HG02970 (cell line): ENCODE measurements at regions not wholly inside any gene's neighbourhood (a gene's known extent, or its start where the extent isn't known, plus 50 kb on each side); places are given as distances from the start of the nearest gene placed in this dataset.
"Not testable (repeated sequence)": the region's sequence is repeated elsewhere in the genome, so short reads cannot be mapped to it uniquely, and the experiment has no call there.

Experiments used
- ATAC-seq: cut with Tn5 transposase; IDR thresholded peaks from one replicate; pipeline ENCODE4 v1.9.1; 2021; ENCODE audit warnings: mild to moderate bottlenecking, moderate library complexity, moderate number of reproducible peaks; ENCODE audit not compliant: unreplicated experiment, low FRiP score

GRCh38 chr4:23973308-23973855, 83.5 kb upstream of the PPARGC1A start:
- no peak for ATAC-seq

- ATAC-seq, result no peak
Observed at GRCh38 chr4:23972805-23973204, 83.0 kb upstream of the PPARGC1A start.

GRCh38 chr4:23972187-23972586, 82.3 kb upstream of the PPARGC1A start:
- ATAC-seq, result no peak

- ATAC-seq, result no peak
Observed at GRCh38 chr4:23970201-23970850, 80.5 kb upstream of the PPARGC1A start.

- no peak for ATAC-seq
Observed at GRCh38 chr4:23969635-23970145, 79.8 kb upstream of the PPARGC1A start.

GRCh38 chr4:23967281-23967680, 77.4 kb upstream of the PPARGC1A start:
- no peak for ATAC-seq

- no peak for ATAC-seq
Observed at GRCh38 chr4:23966725-23967124, 76.9 kb upstream of the PPARGC1A start.

GRCh38 chr4:23962462-23962861, 72.6 kb upstream of the PPARGC1A start:
- no peak for ATAC-seq

- ATAC-seq, result not testable (repeated sequence)
Observed at GRCh38 chr4:23961395-23961794, 71.5 kb upstream of the PPARGC1A start.

GRCh38 chr4:23959396-23960148, 69.7 kb upstream of the PPARGC1A start:
- ATAC-seq, result no peak

GRCh38 chr4:23958749-23959148, 68.9 kb upstream of the PPARGC1A start:
- ATAC-seq, result no peak

GRCh38 chr4:23957465-23957864, 67.6 kb upstream of the PPARGC1A start:
- ATAC-seq, result no peak

- ATAC-seq, result no peak
Observed at GRCh38 chr4:23956601-23957364, 66.9 kb upstream of the PPARGC1A start.

- no peak for ATAC-seq
Observed at GRCh38 chr4:23952258-23952657, 62.4 kb upstream of the PPARGC1A start.

GRCh38 chr4:23947826-23948225, 58.0 kb upstream of the PPARGC1A start:
- ATAC-seq, result no peak

GRCh38 chr4:23946299-23946698, 56.5 kb upstream of the PPARGC1A start:
- ATAC-seq, result no peak

- no peak for ATAC-seq
Observed at GRCh38 chr4:23945451-23946017, 55.7 kb upstream of the PPARGC1A start.

GRCh38 chr4:23944556-23944955, 54.7 kb upstream of the PPARGC1A start:
- not testable (repeated sequence) for ATAC-seq

- no peak for ATAC-seq
Observed at GRCh38 chr4:23943478-23943877, 53.6 kb upstream of the PPARGC1A start.

- no peak for ATAC-seq
Observed at GRCh38 chr4:23942471-23942870, 52.6 kb upstream of the PPARGC1A start.
